OCI-LY3 (cell line): ENCODE measurements at regions not wholly inside any gene's neighbourhood (a gene's known extent, or its start where the extent isn't known, plus 50 kb on each side); places are given as distances from the start of the nearest gene placed in this dataset.

Source experiments
- H2AFZ ChIP-seq: fragments of 200-600, 300-600 bp; shearing (Covaris generic); 2 replicates; pipeline ENCODE4 v1.6.0; 2014; ENCODE audit warnings: antibody characterized with exemption, low read depth, low read length
- H3K27ac ChIP-seq: fragments of 200-600, 300-600 bp; sonication (generic); 2 replicates; pipeline ENCODE4 v1.5.1; 2014; ENCODE audit warnings: mild to moderate bottlenecking, low read length, moderate library complexity, mixed read lengths
- H3K27me3 ChIP-seq: fragments of 200-600, 300-600 bp; sonication (generic); 2 replicates; pipeline ENCODE4 v1.6.1; 2014; ENCODE audit warnings: low read depth, low read length, mixed read lengths
- H3K36me3 ChIP-seq: fragments of 200-600, 300-600 bp; sonication (generic); replicated peaks from 2 replicates; pipeline ENCODE3; 2014; ENCODE audit warnings: low read depth, low read length, mixed read lengths
- H3K4me1 ChIP-seq: fragments of 300-600, 200-600 bp; sonication (generic); 2 replicates; pipeline ENCODE4 v1.6.1; 2014; ENCODE audit warnings: low read length, mixed read lengths
- H3K4me2 ChIP-seq: fragments of 200-600, 300-600 bp; sonication (generic); 2 replicates; pipeline ENCODE4 v1.6.1; 2014; ENCODE audit warnings: low read length, mixed read lengths
- H3K4me3 ChIP-seq: fragments of 300-600, 200-600 bp; sonication (generic); 2 replicates; pipeline ENCODE4 v1.5.1; 2014; ENCODE audit warnings: antibody characterized with exemption, mild to moderate bottlenecking, low read length, moderate library complexity
- H3K79me2 ChIP-seq: fragments of 300-600, 200-600 bp; shearing (Covaris generic); 2 replicates; pipeline ENCODE4 v1.6.1; 2014; ENCODE audit warnings: mild to moderate bottlenecking, low read length, mixed read lengths
- H3K9ac ChIP-seq: fragments of 300-600, 200-600 bp; shearing (Covaris generic); 2 replicates; pipeline ENCODE4 v1.6.0; 2014; ENCODE audit warnings: mild to moderate bottlenecking, low read length, moderate library complexity
- H3K9me3 ChIP-seq: fragments of 200-600, 300-600 bp; shearing (Covaris generic); 2 replicates; pipeline ENCODE4 v1.6.1; 2014; ENCODE audit warnings: low read length, mixed read lengths; ENCODE audit not compliant: insufficient read depth
- H4K20me1 ChIP-seq: fragments of 200-600, 300-600 bp; sonication (generic); 2 replicates; pipeline ENCODE4 v1.6.1; 2016; ENCODE audit warnings: low read length, mixed read lengths; ENCODE audit not compliant: insufficient read depth
- CTCF ChIP-seq: fragments of 200-600, 300-600 bp; sonication (generic); IDR thresholded peaks from 2 replicates; pipeline ENCODE4 v1.5.1; 2014; ENCODE audit warnings: antibody characterized with exemption, low read length, low read depth
- EZH2phosphoT487 ChIP-seq: fragments of 200-600 bp; shearing (Covaris generic); IDR thresholded peaks from 2 replicates; pipeline ENCODE4 v1.6.1; 2018; ENCODE audit warnings: antibody characterized with exemption, mixed run types, low read depth

- TF ChIP-seq CTCF (no peak), EZH2phosphoT487 (no peak)
- Histone ChIP-seq H3K4me3 (no peak overlapping the region), H2AFZ (no peak overlapping the region), H3K9ac (no peak overlapping the region), H3K9me3 (no peaks in the 10 kb centered on the region), H3K27me3 (no peaks in the 10 kb centered on the region), H3K27ac (no peak overlapping the region), H4K20me1 (no peaks in the 10 kb centered on the region), H3K4me2 (no peak overlapping the region), H3K79me2 (no peaks in the 10 kb centered on the region), H3K36me3 (no peaks in the 10 kb centered on the region), H3K4me1 (no peaks in the 10 kb centered on the region)
Measured at GRCh38 chr7:86130268-86130667, 513.4 kb upstream of the GRM3 start.

GRCh38 chr7:86123476-86123875, 520.2 kb upstream of the GRM3 start:
- H3K27ac ChIP-seq, result no peak overlapping the region
- H3K9ac ChIP-seq, result no peak overlapping the region
- no peaks in the 10 kb centered on the region for H4K20me1 ChIP-seq
- H2AFZ ChIP-seq, result no peak overlapping the region
- no peaks in the 10 kb centered on the region for H3K27me3 ChIP-seq
- no peaks in the 10 kb centered on the region for H3K36me3 ChIP-seq
- no peaks in the 10 kb centered on the region for H3K79me2 ChIP-seq
- no peak overlapping the region for H3K4me2 ChIP-seq
- H3K4me3 ChIP-seq, result no peak overlapping the region
- TF ChIP-seq CTCF, result no peak
- TF ChIP-seq EZH2phosphoT487, result no peak
- no peaks in the 10 kb centered on the region for H3K4me1 ChIP-seq
- H3K9me3 ChIP-seq, result no peaks in the 10 kb centered on the region

GRCh38 chr7:86094166-86094669, 549.5 kb upstream of the GRM3 start:
- Histone ChIP-seq H3K36me3 (no peaks in the 10 kb centered on the region), H4K20me1 (no peaks in the 10 kb centered on the region), H3K4me3 (no peak overlapping the region), H3K9me3 (no peaks in the 10 kb centered on the region), H3K79me2 (no peaks in the 10 kb centered on the region), H3K4me1 (no peaks in the 10 kb centered on the region), H2AFZ (no peak overlapping the region), H3K27ac (no peak overlapping the region), H3K4me2 (no peak overlapping the region), H3K27me3 (no peaks in the 10 kb centered on the region), H3K9ac (no peak overlapping the region)
- TF ChIP-seq EZH2phosphoT487, result no peak
- TF ChIP-seq CTCF, result no peak

GRCh38 chr7:86091369-86091768, 552.3 kb upstream of the GRM3 start:
- H3K9ac ChIP-seq, result no peak overlapping the region
- H3K79me2 ChIP-seq, result no peaks in the 10 kb centered on the region
- H2AFZ ChIP-seq, result no peak overlapping the region
- no peaks in the 10 kb centered on the region for H3K36me3 ChIP-seq
- no peaks in the 10 kb centered on the region for H3K4me1 ChIP-seq
- no peaks in the 10 kb centered on the region for H3K9me3 ChIP-seq
- H3K4me2 ChIP-seq, result no peak overlapping the region
- H3K27me3 ChIP-seq, result no peaks in the 10 kb centered on the region
- TF ChIP-seq EZH2phosphoT487 (no peak), CTCF (no peak)
- H3K4me3 ChIP-seq, result no peak overlapping the region
- H4K20me1 ChIP-seq, result no peaks in the 10 kb centered on the region
- no peak overlapping the region for H3K27ac ChIP-seq
